Right atrium auricular region (tissue), 2 donors: ENCODE measurements at regions not wholly inside any gene's neighbourhood (a gene's known extent, or its start where the extent isn't known, plus 50 kb on each side); places are given as distances from the start of the nearest gene placed in this dataset.

Experiments used
- DNase-seq: peaks from one replicate; pipeline ENCODE4 v3.0.0-alpha.2; 2019; ENCODE audit warnings: low spot score
- H3K27ac ChIP-seq, 2 donors: fragments of 200-600 bp; sonication (generic); 1 replicate in 1 of 2; 2 replicates in 1 of 2; pipeline ENCODE4 v1.5.1; 2016 to 2019
- H3K27me3 ChIP-seq, 2 donors: fragments of 200-600 bp; sonication (generic); one replicate each; pipeline versions ENCODE4 v1.5.1 to v1.6.0; 2017 to 2019
- H3K36me3 ChIP-seq: fragments of 200-600 bp; sonication (generic); one replicate; pipeline ENCODE4 v1.5.1; 2016
- H3K4me1 ChIP-seq, 2 donors: fragments of 200-600 bp; sonication (generic); one replicate each; pipeline versions ENCODE4 v1.5.1 to v1.6.0; 2017 to 2019
- H3K4me3 ChIP-seq, 2 donors: fragments of 200-600 bp; sonication (generic); 1 replicate in 1 of 2; 2 replicates in 1 of 2; pipeline ENCODE4 v1.5.1; 2017 to 2019; ENCODE audit warnings: mild to moderate bottlenecking in 1 of 2, moderate library complexity in 1 of 2
- H3K9me3 ChIP-seq, 2 donors: fragments of 200-600 bp; sonication (generic); one replicate each; pipeline ENCODE4 v1.5.1; 2019
- TF ChIP-seq, protein P1 (sequence below), 2 donors: fragments of 200-600 bp; sonication (generic); IDR thresholded peaks; one replicate each; pipeline ENCODE4 v1.5.1; 2019; ENCODE audit warnings: antibody characterized with exemption in 2 of 2

DNA sequence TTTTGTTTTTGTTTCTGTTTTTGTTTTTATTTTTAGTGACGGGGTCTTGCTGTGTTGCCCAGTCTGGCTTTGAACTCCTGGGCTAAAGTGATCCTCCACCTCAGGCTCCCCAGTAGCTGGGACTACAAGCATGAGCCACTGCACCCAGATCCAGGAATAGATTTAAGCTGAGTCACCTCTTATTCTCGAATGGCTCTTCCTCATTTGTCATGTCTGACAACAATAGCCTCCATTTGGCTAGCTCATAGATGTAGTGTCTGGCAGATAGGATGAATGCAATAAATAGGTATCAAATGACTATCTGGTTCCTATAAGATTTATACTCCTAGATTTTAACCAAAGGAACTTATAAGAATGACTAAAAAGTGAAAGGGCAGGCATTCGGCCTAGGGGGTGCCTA lies 172.9 kb downstream of the TMEM26 start:
- H3K27me3 ChIP-seq, result no peaks in the 10 kb centered on the region

DNA sequence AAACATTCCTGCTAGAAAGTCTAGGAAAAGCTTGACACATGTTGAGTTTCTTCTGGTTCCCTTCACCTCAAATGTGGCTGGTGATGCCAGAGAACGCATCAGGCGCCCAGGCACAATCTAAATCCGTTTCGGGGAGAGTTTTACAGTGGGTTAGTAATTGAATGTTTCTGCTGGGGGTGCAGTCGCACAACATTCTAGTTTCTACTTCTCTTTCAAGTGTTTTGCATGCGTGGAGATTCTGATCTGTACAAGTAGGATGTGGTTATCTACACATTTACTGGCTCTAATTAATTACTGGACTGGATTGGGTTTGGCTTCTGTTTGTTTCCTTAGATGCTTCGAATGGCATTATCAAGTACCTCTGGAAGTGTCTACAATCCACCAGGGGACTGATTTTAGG lies 173.8 kb downstream of the TMEM26 start:
- TF ChIP-seq, protein P1, sequence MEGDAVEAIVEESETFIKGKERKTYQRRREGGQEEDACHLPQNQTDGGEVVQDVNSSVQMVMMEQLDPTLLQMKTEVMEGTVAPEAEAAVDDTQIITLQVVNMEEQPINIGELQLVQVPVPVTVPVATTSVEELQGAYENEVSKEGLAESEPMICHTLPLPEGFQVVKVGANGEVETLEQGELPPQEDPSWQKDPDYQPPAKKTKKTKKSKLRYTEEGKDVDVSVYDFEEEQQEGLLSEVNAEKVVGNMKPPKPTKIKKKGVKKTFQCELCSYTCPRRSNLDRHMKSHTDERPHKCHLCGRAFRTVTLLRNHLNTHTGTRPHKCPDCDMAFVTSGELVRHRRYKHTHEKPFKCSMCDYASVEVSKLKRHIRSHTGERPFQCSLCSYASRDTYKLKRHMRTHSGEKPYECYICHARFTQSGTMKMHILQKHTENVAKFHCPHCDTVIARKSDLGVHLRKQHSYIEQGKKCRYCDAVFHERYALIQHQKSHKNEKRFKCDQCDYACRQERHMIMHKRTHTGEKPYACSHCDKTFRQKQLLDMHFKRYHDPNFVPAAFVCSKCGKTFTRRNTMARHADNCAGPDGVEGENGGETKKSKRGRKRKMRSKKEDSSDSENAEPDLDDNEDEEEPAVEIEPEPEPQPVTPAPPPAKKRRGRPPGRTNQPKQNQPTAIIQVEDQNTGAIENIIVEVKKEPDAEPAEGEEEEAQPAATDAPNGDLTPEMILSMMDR (IDR thresholded peaks at IDR 0.05), result no peak
- no peaks in the 10 kb centered on the region for H3K9me3 ChIP-seq

More for the DNA sequence above, 172.9 kb downstream of the TMEM26 start:
- no peak for DNase-seq
- no peaks in the 10 kb centered on the region for H3K36me3 ChIP-seq
- no peak overlapping the region for H3K4me3 ChIP-seq
- H3K27ac ChIP-seq, result no peak overlapping the region
- H3K9me3 ChIP-seq, result no peaks in the 10 kb centered on the region
- TF ChIP-seq, protein P1 (IDR thresholded peaks at IDR 0.05), result no peak
- no peaks in the 10 kb centered on the region for H3K4me1 ChIP-seq

GRCh38 chr10:61278556-61278955 lies 174.6 kb downstream of the TMEM26 start:
- no peak for DNase-seq
- TF ChIP-seq, protein P1 (IDR thresholded peaks at IDR 0.05), result no peak
- Histone ChIP-seq H3K9me3 (no peaks in the 10 kb centered on the region), H3K36me3 (no peaks in the 10 kb centered on the region), H3K27ac (no peak overlapping the region), H3K27me3 (no peaks in the 10 kb centered on the region), H3K4me1 (no peaks in the 10 kb centered on the region), H3K4me3 (no peak overlapping the region)

More for the DNA sequence above, 173.8 kb downstream of the TMEM26 start:
- Histone ChIP-seq H3K27ac (no peak overlapping the region), H3K4me1 (no peaks in the 10 kb centered on the region), H3K27me3 (no peaks in the 10 kb centered on the region), H3K36me3 (no peaks in the 10 kb centered on the region), H3K4me3 (no peak overlapping the region)
- no peak for DNase-seq

GRCh38 chr10:61272781-61273180 lies 180.4 kb downstream of the TMEM26 start:
- no peaks in the 10 kb centered on the region for H3K36me3 ChIP-seq
- TF ChIP-seq, protein P1 (IDR thresholded peaks at IDR 0.05), result no peak
- no peaks in the 10 kb centered on the region for H3K4me1 ChIP-seq
- no peaks in the 10 kb centered on the region for H3K9me3 ChIP-seq
- DNase-seq, result no peak
- no peaks in the 10 kb centered on the region for H3K27me3 ChIP-seq
- H3K4me3 ChIP-seq, result no peak overlapping the region
- no peak overlapping the region for H3K27ac ChIP-seq

DNA sequence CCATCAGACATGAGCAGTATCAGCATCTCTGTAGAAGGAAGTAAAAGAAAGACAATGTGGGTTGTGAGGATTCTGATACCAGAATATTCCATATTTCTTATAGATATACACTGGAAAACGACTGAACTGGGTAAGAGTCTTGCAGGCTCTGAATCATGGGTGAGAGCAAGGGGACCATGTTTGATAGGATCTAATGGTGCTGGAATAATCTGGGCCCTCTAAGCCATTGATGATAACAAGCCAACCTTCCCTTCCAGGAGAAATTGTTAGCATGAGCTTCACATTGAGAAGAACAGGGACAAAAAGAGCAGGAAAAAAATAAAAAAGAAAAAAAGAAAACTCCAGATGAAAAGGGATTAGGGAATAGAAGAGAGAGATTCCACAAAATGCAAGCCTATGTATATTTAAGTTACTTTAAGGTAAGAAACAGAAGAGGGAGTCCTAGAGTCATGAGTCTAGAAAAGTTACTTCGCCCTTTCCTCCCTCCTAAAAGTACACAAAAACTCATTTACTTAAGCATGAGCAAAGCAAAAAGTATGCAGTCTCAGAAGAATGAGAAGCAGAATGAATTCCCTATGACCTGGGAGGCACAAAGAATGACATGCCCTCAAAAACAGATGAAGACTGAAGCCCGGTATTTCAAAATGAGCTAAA lies 181.9 kb downstream of the TMEM26 start:
- no peak for DNase-seq
- Histone ChIP-seq H3K9me3 (no peaks in the 10 kb centered on the region), H3K27me3 (no peaks in the 10 kb centered on the region), H3K36me3 (no peaks in the 10 kb centered on the region), H3K4me1 (no peaks in the 10 kb centered on the region), H3K27ac (no peak overlapping the region), H3K4me3 (no peak overlapping the region)
- TF ChIP-seq, protein P1 (IDR thresholded peaks at IDR 0.05), result no peak

- TF ChIP-seq, protein P1 (IDR thresholded peaks at IDR 0.05), result no peak
- Histone ChIP-seq H3K27me3 (no peaks in the 10 kb centered on the region), H3K36me3 (no peaks in the 10 kb centered on the region), H3K9me3 (no peaks in the 10 kb centered on the region), H3K4me3 (no peak overlapping the region), H3K4me1 (no peaks in the 10 kb centered on the region), H3K27ac (no peak overlapping the region)
- no peak for DNase-seq
These were observed 189.7 kb downstream of the TMEM26 start for GRCh38 chr10:61263518-61263917.
